ENCODE measurements at regions not wholly inside any gene's neighbourhood (a gene's known extent, or its start where the extent isn't known, plus 50 kb on each side); places are given as distances from the start of the nearest gene placed in this dataset.
A peak's percentile ranks its signal among the peaks of the same experiment; 100 is the strongest.

DNA sequence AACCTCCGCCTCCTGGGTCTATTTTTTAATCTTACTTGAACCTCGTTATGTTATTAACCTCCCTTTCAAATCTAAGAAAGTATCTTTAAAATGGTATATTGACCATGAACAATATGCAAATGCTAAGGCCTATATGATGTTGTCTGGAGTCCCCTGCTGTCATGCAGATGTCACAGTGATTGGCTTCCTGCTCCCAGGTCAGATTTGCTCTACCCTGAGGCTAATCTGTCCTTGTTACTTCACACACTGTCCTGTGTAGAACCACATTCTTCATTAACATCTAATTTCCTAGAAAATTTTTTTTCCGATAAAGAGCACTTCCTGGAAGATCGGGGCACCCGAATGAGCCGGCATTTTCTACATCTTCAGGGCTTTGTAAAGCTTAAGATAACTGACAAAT lies 306.6 kb downstream of the MRPL39 start:
- H3K4me3 Mint-ChIP-seq, result no peak overlapping the region
- no peak overlapping the region for H3K27ac Mint-ChIP-seq
- no peaks in the 10 kb centered on the region for H3K36me3 Mint-ChIP-seq (ENCODE audit: low read depth)
- no peaks in the 10 kb centered on the region for H3K9me3 Mint-ChIP-seq
- H3K4me1 Mint-ChIP-seq, result peaks cover under 1% of the 10 kb centered on the region
- H3K27me3 Mint-ChIP-seq (ENCODE audit: low read depth), result no peaks in the 10 kb centered on the region
- TF ChIP-seq, protein P1, sequence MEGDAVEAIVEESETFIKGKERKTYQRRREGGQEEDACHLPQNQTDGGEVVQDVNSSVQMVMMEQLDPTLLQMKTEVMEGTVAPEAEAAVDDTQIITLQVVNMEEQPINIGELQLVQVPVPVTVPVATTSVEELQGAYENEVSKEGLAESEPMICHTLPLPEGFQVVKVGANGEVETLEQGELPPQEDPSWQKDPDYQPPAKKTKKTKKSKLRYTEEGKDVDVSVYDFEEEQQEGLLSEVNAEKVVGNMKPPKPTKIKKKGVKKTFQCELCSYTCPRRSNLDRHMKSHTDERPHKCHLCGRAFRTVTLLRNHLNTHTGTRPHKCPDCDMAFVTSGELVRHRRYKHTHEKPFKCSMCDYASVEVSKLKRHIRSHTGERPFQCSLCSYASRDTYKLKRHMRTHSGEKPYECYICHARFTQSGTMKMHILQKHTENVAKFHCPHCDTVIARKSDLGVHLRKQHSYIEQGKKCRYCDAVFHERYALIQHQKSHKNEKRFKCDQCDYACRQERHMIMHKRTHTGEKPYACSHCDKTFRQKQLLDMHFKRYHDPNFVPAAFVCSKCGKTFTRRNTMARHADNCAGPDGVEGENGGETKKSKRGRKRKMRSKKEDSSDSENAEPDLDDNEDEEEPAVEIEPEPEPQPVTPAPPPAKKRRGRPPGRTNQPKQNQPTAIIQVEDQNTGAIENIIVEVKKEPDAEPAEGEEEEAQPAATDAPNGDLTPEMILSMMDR (IDR thresholded peaks at IDR 0.05; ENCODE audit: unreplicated experiment in 3 of 3), result no peak

GRCh38 chr21:25298512-25299491 lies 308.5 kb downstream of the MRPL39 start:
- no peaks in the 10 kb centered on the region for H3K9me3 Mint-ChIP-seq
- no peaks in the 10 kb centered on the region for H3K36me3 Mint-ChIP-seq (ENCODE audit: low read depth)

DNA sequence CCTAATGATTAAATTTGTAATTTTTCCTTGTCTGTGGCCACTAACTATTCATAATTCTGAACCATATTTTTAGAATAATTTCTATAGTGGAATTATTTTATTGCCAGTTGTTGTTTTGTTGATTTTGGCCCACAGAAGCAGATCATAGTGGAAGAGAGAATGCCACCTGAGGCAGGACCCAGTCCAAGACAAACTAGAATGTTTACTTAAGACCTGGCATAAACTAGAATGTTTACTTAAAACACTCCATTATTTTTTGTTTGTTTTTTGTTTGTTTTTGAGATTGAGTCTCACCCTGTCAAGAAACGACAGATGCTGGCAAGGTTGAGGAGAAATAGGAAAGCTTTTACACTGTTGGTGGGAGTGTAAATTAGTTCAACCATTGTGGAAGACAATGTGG lies 310.2 kb downstream of the MRPL39 start:
- TF ChIP-seq, protein P1 (IDR thresholded peaks at IDR 0.05; ENCODE audit: unreplicated experiment in 3 of 3), result no peak
- Mint-ChIP-seq H3K9me3 (no peaks in the 10 kb centered on the region), H3K36me3 (ENCODE audit: low read depth) (no peaks in the 10 kb centered on the region), H3K27ac (no peak overlapping the region), H3K27me3 (ENCODE audit: low read depth) (no peaks in the 10 kb centered on the region), H3K4me1 (peaks cover 6% of the 10 kb centered on the region), H3K4me3 (no peak overlapping the region)

More at GRCh38 chr21:25298512-25299491, 308.5 kb downstream of the MRPL39 start:
- Mint-ChIP-seq H3K27me3 (ENCODE audit: low read depth) (no peaks in the 10 kb centered on the region), H3K4me1 (peaks cover 6% of the 10 kb centered on the region), H3K27ac (no peak overlapping the region), H3K4me3 (no peak overlapping the region)
- TF ChIP-seq, protein P1 (IDR thresholded peaks at IDR 0.05; ENCODE audit: unreplicated experiment in 3 of 3), result no peak

DNA sequence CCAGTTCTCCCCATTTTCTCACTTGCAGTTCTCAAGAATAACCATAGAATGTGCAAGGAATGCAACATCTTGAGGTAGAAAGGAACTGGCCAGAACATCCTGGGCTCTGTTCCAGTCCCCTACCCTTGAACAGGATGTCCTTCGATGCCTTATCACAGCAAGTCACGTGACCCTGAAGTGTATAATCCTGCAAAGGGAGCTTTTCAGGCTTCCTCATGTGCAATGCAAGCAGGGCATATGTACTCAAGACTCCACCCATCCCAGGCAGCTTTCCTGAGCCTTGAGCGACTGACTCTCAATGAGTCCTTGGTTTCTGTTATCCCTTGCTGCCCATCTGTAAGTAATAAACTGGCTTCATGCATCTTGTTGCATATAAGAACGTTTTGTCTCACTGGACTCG lies 311.0 kb downstream of the MRPL39 start:
- Mint-ChIP-seq H3K9me3 (no peaks in the 10 kb centered on the region), H3K27ac (no peak overlapping the region), H3K36me3 (ENCODE audit: low read depth) (no peaks in the 10 kb centered on the region), H3K4me3 (no peak overlapping the region), H3K4me1 (peaks cover 6% of the 10 kb centered on the region), H3K27me3 (ENCODE audit: low read depth) (no peaks in the 10 kb centered on the region)
- TF ChIP-seq, protein P1 (IDR thresholded peaks at IDR 0.05; ENCODE audit: unreplicated experiment in 3 of 3), result no peak

- no peaks in the 10 kb centered on the region for H3K27me3 Mint-ChIP-seq (ENCODE audit: low read depth)
- H3K27ac Mint-ChIP-seq, result no peak overlapping the region
- no peaks in the 10 kb centered on the region for H3K9me3 Mint-ChIP-seq
- TF ChIP-seq, protein P1 (IDR thresholded peaks at IDR 0.05; ENCODE audit: unreplicated experiment in 3 of 3), result no peak
- H3K4me1 Mint-ChIP-seq, result peaks cover 6% of the 10 kb centered on the region
- no peaks in the 10 kb centered on the region for H3K36me3 Mint-ChIP-seq (ENCODE audit: low read depth)
- H3K4me3 Mint-ChIP-seq, result no peak overlapping the region
Observed at GRCh38 chr21:25292396-25292795, 314.9 kb downstream of the MRPL39 start.

- no peaks in the 10 kb centered on the region for H3K4me1 Mint-ChIP-seq
- H3K27me3 Mint-ChIP-seq (ENCODE audit: low read depth), result peaks cover 4% of the 10 kb centered on the region
- H3K9me3 Mint-ChIP-seq, result no peaks in the 10 kb centered on the region
- no peaks in the 10 kb centered on the region for H3K36me3 Mint-ChIP-seq (ENCODE audit: low read depth)
- no peak overlapping the region for H3K4me3 Mint-ChIP-seq
- no peak overlapping the region for H3K27ac Mint-ChIP-seq
- TF ChIP-seq, protein P1 (IDR thresholded peaks at IDR 0.05; ENCODE audit: unreplicated experiment in 3 of 3), result peak in 1 of 3 experiments; percentile 42
Observed at GRCh38 chr21:25283720-25284119, 323.6 kb downstream of the MRPL39 start.

All from nephron (organoid).